Activated CD4-positive, alpha-beta T cell treated with anti-CD3 and anti-CD28 coated beads, Interleukin-2, Interleukin-4, amounts not matched to agents 100 ng/mL and 50 ng/mL, durations not matched to agents 16 hours and 8 hours (primary cell): ENCODE measurements at regions not wholly inside any gene's neighbourhood (a gene's known extent, or its start where the extent isn't known, plus 50 kb on each side); places are given as distances from the start of the nearest gene placed in this dataset.

Experiments
- DNase-seq: peaks from one replicate; pipeline ENCODE4 v3.0.0-alpha.2; 2020; ENCODE audit warnings: low spot score

DNA sequence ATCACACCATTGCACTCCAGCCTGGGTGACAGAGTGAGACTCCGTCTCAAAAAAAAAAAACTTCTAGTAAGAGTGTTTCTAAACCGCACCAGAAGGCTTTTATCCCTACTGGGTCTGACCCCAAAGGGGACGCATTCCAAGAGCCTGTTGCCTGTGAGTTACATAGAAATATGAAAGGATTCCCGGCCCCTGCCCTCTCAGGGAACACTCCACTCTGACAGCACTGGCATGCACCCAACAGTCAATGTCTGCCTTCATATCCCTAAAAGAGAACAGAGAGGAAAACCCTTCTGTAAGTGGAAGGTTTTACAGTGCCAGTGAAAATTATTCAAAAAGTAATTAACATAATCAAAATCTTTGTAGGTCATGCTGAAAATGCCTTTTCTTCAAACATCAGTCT is 117.1 kb upstream of the PTPRT start:
- DNase-seq = no peak

DNA sequence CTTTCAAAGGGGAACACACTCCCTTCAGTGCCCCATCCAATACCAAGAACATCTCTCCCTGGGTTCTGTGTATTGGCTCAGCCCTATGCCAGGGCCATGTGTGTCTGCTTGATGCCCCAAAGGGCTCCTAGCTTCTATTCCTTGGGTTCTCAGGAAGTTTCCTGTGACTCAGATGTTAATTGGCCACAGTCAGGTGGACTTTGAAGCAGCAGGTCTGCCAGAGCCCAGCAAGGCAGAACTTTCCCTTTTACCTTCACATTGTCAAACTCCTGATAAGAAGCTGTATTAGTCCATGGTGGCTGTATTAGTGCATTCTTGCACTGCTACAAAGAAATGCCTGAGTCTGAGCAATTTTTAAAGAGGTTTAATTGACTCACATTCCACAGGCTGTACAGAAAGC is 116.0 kb upstream of the PTPRT start:
- no peak for DNase-seq

DNA sequence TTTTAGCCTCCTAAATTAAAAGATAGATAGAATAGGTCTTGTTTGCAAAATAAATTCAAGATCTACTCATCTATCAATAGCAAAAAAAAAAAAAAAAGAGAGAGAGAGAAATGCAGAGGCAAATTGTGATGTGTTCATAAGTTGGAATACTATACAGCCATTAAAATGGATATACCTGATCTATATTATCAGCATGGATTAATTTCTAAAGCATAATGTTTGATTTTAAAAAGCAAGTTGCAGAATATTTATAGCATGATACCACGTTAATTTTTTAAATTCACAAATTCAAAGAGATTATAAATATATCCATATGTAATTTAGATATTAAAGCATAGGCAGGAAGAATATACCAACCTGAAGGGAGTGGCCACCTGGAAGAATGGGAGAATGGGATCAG is 114.9 kb upstream of the PTPRT start:
- no peak for DNase-seq

DNA sequence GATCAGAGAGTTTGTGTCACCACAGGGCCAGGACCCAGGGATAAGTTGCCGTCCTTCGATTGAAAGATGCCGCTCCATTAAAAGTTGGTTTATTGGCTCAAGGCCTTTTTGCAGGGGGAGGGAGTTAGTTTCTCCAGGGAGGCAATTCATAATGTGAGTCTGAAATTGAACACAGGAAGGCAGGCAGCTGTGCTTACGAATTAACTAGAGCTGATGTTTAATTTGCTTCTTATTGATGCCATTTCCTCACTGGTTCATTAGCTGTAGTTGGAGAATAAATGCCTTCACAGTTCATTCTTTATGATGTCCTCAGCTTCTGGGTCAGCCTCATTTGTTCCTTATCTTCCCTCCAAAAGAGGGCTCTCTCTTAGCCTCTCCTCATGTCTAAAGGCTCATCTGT is 113.2 kb upstream of the PTPRT start:
- no peak for DNase-seq

DNA sequence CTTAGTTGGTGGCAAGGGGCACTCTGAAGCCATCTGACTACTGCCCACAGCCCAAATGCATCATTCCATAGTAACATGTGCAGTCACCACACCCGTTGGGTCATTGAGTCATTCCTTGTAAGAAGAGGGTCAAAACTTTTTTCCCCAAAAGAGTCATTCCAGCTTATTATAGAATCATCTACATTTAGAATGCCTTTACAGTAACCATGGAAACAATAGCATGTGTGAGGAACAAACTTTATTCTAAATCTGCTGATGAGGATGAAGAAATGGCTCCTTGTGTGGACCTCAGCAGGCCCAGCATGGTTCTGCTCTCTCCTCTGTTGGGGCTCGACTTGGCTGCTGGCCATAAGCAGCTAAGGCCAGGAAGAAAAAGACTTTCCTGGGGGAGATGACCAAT is 111.2 kb upstream of the PTPRT start:
- no peak for DNase-seq

DNA sequence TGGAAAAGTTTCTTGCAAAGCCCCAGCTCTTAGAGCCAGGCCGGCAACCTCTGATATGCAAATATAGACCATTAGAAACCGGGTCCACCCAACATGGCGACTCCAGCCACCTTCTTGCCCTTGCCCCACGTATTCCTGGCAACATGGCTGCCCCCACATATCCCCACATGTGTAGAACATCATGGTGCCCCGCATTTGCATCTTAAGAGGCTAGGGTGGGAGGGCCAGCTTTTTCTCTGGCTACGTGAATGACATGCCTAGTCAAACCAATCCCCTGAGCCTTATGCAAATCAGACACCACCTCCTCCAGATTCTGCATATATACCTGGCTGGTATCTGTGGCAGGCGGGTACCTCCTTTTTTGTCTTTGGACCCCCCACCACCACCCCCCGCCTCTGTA is 106.1 kb upstream of the PTPRT start:
- no peak for DNase-seq

DNA sequence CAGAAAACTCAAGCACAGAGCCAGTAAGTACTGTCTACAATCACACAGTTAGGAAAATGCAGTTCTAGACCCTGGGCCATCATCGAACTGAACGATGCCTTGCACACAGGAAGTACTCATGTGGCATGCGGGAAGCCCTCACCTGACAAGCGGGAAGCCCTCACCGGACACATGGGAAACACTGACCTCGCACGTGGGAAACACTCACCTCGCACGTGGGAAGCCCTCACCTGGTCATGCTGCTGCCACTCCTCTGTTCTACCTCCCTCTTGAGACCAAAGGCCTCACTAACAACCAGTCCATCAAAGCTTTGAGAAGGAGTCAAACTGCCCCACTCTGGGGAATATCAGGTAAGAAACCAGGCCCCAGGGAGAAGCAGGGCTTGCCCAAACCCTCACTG is 105.6 kb upstream of the PTPRT start:
- DNase-seq = no peak

DNA sequence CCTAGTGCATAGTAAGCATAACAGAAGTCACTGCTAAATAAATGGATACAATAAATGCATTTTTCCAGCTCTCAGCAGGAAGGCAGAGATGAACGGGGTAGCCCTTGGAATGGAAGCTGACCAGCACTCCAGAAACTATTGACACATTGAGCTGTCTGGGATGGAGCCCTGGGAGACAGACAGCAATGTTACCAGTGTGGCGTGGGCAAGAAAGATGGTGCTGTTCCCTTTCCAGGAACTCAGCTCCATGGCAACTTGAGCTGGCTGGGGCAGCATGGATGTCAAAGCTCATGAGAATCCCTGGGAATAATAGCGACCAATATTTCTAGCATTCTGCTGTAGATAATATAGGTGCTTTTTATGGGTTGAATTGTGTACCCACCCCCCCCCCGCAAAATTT is 104.3 kb upstream of the PTPRT start:
- DNase-seq = no peak

DNA sequence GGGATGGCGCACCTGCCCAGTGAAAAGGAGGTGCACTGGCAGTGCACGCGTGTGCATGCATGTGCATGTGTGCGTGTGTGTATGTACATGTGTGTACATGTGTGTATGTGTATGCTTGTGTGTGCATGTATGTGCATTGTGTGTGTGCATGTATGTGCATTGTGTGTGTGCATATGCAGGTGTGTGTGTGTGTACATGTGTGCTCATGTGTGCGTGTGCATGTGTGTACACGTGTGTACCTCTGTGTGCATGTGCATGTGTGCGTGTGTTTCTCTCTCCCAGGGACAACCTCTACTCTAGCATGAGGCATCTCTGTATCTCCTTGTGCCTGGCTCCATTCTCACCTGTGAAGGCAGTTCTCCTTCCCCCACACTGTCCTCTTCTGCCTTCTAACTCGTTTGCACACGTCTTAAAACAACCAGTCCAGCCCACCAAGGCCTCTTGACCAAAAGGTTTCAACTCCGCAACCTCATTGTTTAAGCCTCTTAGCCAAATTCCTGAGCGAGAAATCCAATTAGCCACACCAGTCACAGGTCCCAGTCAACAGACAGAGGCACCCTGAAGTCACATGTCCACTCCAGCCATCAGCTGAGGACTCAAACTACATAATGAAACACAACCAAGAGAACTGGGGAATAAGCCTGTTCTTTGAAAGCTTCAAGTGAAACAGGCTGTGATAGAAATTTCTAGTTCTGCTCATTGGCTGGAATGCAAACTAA is 103.5 kb upstream of the PTPRT start:
- DNase-seq = no peak

DNA sequence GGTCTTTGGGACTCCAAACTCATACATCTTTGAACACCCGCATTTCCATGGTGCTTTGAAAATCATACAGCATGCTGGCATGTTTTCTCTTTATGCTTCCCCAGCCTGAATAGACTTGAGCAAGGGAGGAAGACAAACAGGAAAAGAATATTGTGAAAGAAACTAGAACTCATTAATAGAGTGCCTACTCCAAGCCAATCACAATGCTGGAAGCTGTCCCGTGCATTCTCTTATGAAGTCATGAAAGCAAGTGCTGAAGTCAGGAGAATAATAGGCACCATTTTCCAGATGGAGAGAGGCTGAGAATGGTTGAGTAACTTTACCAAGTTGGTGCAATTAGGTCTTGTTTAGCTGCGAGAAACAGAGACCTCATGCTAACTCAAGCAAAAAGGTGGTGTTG is 102.5 kb upstream of the PTPRT start:
- no peak for DNase-seq

DNA sequence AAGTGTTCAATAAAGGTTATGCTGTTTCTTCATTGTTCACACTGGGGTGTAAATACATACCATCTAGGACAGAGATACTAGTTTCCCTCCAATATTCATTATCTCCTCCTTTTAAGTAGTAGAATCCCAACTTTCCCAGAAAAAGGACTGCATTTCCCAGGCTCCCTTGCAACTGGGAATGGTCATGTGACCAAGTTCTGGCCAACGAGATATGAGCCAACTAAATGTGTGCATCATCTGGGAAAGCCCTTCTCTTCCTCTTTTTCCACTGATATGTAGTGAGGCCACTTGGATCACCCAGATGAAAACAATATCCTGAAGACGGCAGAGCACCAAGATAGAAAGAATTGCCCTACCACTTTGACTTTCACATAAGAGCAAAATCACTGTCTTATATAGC is 97.9 kb upstream of the PTPRT start:
- no peak for DNase-seq

DNA sequence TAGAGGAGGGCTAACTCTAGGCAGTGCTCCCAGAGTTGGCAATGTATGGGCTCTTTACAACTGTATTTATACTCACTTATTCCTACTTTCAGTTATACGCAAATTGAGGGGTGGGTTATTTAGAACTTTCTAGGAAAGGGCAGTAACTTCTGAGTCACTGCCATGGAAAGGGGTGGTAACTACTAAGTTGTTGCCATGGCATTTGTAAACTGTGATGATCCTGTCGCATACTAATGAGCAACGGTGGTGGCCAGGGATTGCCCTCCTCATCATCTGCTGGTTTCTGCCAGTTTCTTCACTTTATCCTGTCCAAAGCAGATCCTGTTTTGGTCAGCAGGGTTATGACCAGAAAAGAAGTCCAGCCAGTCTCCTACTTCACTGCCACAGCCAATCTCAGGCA is 95.5 kb upstream of the PTPRT start:
- DNase-seq = no peak

DNA sequence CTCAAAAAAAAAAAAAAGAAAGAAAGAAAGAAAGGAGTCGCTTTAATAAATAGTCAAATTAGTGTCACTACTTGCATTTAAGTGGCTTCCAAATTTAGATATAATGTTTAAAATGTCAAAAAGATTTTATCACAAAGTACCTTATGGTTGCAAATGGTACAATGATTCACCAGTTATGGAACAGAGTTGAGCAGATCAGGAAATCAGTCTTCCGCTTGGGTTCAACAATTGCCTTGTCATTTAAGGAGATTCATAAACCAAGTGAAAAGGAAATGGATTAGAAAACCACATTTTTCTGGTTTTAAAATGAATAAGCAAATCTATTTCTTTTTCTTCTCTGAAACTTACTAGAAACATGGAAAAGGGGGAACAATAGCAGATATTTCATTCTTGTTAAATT is 94.8 kb upstream of the PTPRT start:
- peak; percentile 6 for DNase-seq

DNA sequence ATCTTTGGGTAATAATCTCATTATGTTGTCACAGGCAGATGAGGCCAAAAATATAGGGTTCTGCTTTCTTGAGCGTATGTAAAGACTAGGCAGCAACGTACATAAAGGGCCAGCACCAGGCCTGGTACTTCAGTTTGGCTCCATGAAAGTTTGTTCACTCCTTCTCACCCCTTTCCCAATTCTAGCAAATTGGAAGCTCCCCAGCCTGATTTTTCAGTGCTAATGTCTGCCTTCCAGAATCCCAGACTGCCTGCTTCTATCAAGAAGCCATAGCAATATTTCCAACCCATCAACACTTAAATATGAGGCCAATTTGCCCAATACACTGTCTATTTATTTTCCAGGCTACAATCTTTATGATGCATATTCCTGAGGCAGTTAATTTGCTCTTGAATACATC is 93.4 kb upstream of the PTPRT start:
- DNase-seq = no peak

DNA sequence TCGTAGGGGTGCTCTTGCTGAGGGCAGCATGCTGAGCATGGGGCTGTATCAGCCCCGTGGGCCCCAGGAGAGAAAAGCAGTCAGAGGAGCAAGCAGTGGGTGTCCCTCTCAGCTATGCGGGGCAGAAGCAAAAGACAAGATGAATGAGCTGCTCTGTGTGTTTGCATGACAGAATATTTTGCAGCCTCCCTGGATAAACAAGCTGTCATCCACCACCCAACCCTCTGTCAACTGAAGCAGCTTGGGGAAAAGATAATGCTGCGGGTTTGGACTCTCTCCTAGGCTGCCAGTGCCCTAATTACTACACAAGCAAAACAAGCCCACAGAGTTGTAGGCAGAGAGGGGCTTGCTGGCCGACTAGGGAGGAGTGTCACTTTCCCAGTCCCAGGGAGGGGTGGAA is 82.3 kb upstream of the PTPRT start:
- no peak for DNase-seq

DNA sequence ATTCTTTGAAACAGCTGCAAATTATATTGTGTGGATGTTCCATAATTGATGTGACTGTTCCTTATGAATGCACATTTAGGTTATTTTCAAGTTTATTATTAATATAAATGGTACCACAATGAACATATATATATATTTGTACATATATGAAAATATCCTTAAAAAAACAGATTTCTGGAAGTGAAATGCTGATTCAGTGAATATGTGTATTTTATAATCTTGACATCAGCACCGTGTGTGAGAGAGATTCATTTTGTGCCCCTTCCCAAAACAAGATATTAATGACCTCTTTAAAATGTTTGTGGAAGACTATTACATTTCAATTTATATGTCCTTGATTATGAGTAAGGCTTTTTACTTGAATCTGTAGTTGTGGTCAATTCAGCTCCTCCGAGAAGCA is 75.7 kb upstream of the PTPRT start:
- DNase-seq = no peak

DNA sequence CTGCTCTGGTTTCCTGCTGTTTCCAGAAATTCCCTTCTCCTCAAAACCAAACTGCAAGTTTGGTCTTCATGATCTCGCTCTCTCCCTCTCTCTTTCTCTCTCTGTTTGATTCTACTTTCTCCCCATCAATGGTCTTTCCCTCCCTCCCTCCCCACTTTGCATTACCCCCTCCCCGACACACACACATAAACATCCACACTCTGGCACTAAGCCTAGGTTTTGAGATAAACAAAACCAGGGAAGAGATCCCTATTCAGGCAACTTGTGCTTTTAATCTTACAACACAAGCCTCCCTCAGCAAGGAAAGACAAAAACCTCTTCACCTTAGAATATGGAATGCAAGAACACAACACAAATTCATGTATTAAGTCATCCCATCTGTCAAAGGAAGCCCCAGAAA is 73.5 kb upstream of the PTPRT start:
- no peak for DNase-seq

DNA sequence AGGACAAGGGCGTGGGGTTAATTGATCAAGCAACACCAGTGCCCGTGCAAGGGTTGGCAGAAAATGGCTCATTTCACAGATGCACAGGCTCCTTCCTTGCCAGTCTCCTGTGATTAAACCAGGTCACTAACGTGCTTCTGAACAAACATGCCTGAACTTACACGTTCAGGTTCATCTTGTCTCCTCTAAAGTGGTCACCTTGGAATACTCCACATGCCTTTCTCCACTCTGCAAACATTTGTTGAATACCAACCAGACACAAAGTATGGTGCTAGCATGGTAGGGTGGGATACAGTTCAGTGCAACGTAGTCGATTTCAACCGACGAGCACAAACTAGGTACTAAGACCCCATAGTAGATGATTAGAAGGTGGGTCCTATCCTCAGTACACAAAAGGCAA is 72.6 kb upstream of the PTPRT start:
- DNase-seq = no peak

DNA sequence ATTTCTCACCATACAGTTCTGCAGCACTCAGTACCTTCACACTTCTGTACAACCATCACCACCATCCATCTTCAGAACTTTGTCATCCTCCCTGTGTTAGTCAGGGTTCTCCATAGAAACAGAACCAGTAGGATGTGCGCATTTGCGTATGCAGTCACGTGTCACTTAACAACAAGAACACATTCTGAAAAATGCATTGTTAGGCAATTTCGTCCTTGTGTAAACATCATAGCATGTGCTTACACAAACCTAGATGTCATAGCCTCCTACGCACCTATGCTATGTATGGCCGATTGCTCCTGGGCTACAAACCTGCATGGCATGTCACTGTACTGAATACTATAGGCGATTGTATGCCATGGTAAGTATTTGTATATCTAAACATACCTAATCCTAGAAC is 66.2 kb upstream of the PTPRT start:
- no peak for DNase-seq

DNA sequence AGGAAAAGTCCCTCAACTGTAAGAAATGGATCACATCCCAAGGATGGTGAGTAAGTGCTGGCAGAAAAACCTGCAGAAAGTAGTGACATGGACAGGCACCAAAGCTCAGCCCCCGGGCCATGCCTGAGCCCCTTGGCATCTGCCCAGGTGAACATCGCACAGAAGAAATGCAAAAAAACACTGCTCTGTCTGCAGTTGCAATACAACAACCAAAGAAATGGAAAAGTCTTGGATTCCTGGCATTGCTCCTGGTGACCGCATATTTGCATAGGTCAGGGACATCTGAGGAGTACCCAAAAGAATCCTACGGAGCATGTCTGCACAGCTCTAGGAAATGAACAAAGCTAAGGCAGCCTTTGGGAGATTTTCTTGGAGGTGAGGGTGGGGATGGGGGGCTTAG is 63.1 kb upstream of the PTPRT start:
- no peak for DNase-seq

DNA sequence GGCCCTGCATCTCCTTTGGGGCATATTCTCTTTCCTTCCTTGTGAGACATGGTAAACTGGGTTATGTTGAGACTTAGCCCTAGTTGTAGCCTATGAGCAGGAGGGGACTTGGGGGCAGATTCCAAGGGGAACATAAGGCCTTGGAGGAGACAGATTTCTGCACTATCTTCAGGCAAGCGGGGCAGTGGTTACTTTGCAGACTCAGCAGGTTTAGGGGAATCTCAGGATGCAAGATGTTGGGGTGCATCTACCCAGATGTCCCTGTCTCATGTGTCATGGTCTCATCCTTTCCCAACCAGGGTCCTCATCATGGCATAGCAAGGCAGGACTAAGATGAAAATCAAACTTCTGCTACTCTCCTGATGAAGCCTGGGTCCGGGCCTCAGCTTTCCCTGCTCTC is 58.6 kb upstream of the PTPRT start:
- DNase-seq = no peak

DNA sequence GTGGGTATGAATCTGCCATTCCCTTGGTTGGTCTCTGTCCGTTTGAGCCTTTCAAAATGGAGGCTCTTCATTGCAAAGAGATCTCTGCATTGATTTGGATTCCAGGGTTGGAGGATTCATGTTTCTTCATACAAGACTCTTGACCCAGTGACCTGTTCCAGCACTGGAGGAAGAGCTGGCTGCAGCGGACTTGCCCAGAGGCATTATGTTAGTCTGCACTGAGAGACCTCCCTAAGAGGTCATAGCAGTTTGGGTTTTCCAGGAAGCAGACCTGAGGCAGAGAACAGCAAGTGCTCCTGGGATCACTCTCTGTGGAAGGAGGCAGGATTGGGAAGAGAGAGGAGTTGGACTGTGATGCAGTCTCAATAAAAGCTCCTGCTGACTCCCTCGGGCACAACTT is 57.7 kb upstream of the PTPRT start:
- no peak for DNase-seq

DNA sequence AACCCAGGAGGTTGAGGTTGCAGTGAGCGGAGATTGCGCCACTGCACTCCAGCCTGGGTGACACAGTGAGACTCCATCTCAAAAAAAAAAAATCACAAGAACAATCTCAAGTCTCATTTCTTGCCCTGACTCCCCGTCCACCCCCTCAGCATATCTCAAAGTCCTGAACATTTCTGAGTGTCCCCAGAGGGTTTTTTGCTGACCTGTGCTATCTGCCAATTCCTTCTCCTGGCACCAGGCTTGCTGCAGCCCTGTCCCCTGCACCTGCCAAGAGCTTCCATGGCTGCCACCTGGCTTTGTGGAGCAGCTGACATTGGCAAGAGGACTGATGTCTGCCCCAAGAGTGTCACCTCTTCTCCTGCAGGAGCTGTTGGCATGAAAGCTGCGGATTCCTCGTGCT is 54.9 kb upstream of the PTPRT start:
- no peak for DNase-seq

DNA sequence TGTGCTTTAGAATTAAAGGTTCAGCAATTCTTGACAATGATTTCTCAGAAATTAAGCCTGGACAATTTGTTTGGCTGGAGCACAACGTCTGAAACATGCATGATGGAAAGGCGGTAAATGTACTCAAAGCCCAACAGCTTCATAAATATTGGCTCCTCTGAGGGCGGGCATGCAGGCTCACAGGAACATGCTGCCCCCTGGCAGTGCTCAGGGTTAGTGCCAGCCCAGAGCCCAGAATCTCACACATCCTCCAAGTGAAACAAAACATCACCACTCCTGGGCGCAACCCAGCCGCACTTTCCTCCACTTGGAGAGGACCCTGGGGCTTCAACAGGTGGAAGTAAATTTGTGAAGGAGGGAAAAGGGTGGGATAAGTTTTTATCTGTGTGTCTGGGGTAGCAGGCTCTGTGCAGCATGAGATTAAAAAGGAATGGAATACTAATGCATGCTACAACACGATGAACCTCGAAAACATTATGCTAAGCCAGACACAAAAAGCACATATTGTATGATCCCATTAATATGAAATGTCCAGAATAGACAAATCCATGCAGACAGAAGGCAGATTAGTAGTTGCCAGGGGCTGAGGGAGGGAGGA is 54.1 kb upstream of the PTPRT start:
- no peak for DNase-seq
